Uterus (tissue), 2 donors: ENCODE measurements at regions not wholly inside any gene's neighbourhood (a gene's known extent, or its start where the extent isn't known, plus 50 kb on each side); places are given as distances from the start of the nearest gene placed in this dataset.

Experiments used
- POLR2A ChIP-seq, 2 donors: fragments of 450-650 bp; IDR thresholded peaks; one replicate each; pipeline ENCODE4 v1.6.1; 2016; ENCODE audit warnings: antibody characterized with exemption in 2 of 2, mild to moderate bottlenecking in 1 of 2, moderate library complexity in 1 of 2
- TF ChIP-seq, protein P1 (sequence below), 4 experiments: fragments of 200-600 bp in 2 of 4; fragments of 450-650 bp in 2 of 4; sonication (generic) in 2 of 4; IDR thresholded peaks; one replicate each; pipeline ENCODE4 v1.5.1; 2016 to 2019; ENCODE audit warnings: antibody characterized with exemption in 4 of 4, mild to moderate bottlenecking in 2 of 4, moderate library complexity in 1 of 4

DNA sequence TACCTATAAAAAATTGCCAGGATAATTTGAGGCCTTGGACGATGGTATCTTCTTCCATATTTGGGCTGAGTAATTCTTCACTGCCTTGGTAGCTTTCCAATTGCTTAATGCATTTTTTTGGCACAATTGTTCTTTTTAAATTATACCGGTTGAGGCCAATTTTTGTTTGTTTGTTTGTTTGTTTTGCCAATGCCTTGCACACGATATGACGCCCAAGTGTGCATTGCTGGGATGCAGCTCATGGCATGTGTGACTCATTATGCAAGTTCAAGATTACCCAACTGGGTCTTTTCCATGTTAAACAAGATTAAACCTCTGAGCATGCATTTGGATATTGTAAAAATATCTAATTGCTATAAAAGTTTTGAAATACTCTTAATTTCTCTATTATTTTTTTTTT lies 71.1 kb upstream of the KCNIP4 start:
- TF ChIP-seq, protein P1, sequence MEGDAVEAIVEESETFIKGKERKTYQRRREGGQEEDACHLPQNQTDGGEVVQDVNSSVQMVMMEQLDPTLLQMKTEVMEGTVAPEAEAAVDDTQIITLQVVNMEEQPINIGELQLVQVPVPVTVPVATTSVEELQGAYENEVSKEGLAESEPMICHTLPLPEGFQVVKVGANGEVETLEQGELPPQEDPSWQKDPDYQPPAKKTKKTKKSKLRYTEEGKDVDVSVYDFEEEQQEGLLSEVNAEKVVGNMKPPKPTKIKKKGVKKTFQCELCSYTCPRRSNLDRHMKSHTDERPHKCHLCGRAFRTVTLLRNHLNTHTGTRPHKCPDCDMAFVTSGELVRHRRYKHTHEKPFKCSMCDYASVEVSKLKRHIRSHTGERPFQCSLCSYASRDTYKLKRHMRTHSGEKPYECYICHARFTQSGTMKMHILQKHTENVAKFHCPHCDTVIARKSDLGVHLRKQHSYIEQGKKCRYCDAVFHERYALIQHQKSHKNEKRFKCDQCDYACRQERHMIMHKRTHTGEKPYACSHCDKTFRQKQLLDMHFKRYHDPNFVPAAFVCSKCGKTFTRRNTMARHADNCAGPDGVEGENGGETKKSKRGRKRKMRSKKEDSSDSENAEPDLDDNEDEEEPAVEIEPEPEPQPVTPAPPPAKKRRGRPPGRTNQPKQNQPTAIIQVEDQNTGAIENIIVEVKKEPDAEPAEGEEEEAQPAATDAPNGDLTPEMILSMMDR (IDR thresholded peaks at IDR 0.05) = no peak
- TF ChIP-seq POLR2A (IDR thresholded peaks at IDR 0.05) = no peak
